A673 (cell line): ENCODE measurements at regions not wholly inside any gene's neighbourhood (a gene's known extent, or its start where the extent isn't known, plus 50 kb on each side); places are given as distances from the start of the nearest gene placed in this dataset.

Experiments
- BruUV-seq: library from RNA; stranded (reverse); fragments of 400-500 nt; replicated peaks from 2 replicates; lab custom pipeline; 2021; lab: Mats Ljungman, UMichigan
- CTCF ChIA-PET: fragments of 300-600 bp; sonication (Branson Sonifier 250); formaldehyde crosslinking; loops from one replicate; lab custom pipeline; 2022; ENCODE audit warnings: antibody characterized with exemption; lab: Charles Lee
- POLR2A ChIA-PET: fragments of 300-600 bp; sonication (Branson Sonifier 250); formaldehyde crosslinking; loops from one replicate; lab custom pipeline; 2022; ENCODE audit warnings: antibody characterized with exemption; ENCODE audit not compliant: low non-redundant PET; lab: Charles Lee
- DNase-seq: peaks from one replicate; pipeline ENCODE4 v3.0.0-alpha.2; 2015; ENCODE audit warnings: low spot score
- H3K27ac ChIP-seq: fragments of 200-600 bp; sonication (generic); 2 replicates; pipeline ENCODE4 v1.5.1; 2016; ENCODE audit warnings: mixed run types, low read depth, mild to moderate bottlenecking, mixed read lengths, antibody characterized with exemption, low read length; ENCODE audit not compliant: poor library complexity, severe bottlenecking
- H3K27me3 ChIP-seq: fragments of 200-600 bp; sonication (generic); replicated peaks from 2 replicates; pipeline ENCODE4 v1.6.1; 2017; ENCODE audit warnings: mixed run types, low read depth, mild to moderate bottlenecking, mixed read lengths, antibody characterized with exemption, low read length; ENCODE audit not compliant: insufficient read depth, poor library complexity
- H3K36me3 ChIP-seq: fragments of 200-600 bp; sonication (generic); 2 replicates; pipeline ENCODE4 v1.6.1; 2016; ENCODE audit warnings: mixed run types, mild to moderate bottlenecking, mixed read lengths, antibody characterized with exemption, low read length; ENCODE audit not compliant: insufficient read depth, poor library complexity, severe bottlenecking
- H3K4me1 ChIP-seq: fragments of 200-600 bp; sonication (generic); 2 replicates; pipeline ENCODE4 v1.6.1; 2017; ENCODE audit warnings: mixed run types, mild to moderate bottlenecking, mixed read lengths, antibody characterized with exemption, low read length; ENCODE audit not compliant: insufficient read depth, poor library complexity, severe bottlenecking
- H3K4me3 ChIP-seq: fragments of 200-600 bp; sonication (generic); 2 replicates; pipeline ENCODE4 v1.5.1; 2016; ENCODE audit warnings: low read depth, mixed run types, mild to moderate bottlenecking, mixed read lengths, low read length; ENCODE audit not compliant: poor library complexity, severe bottlenecking
- H3K9me3 ChIP-seq: fragments of 200-600 bp; sonication (generic); 2 replicates; pipeline ENCODE4 v1.6.1; 2016; ENCODE audit warnings: mixed run types, low read depth, mild to moderate bottlenecking, mixed read lengths, antibody characterized with exemption, low read length; ENCODE audit not compliant: poor library complexity, severe bottlenecking
- CTCF ChIP-seq: fragments of 300-800, 200-600 bp; sonication (generic); conservative IDR thresholded peaks from 2 replicates; pipeline ENCODE4 v1.5.1; 2017; ENCODE audit warnings: low read depth, mild to moderate bottlenecking, antibody characterized with exemption, low read length, moderate library complexity, mixed read lengths
- EZH2 ChIP-seq: fragments of 200-600 bp; sonication (generic); IDR thresholded peaks from 2 replicates; pipeline ENCODE4 v1.6.1; 2017; ENCODE audit warnings: borderline replicate concordance, low read depth, mild to moderate bottlenecking, mixed read lengths, antibody characterized with exemption, low read length; ENCODE audit not compliant: poor library complexity, severe bottlenecking
- intact Hi-C: fragments of 100-400 bp; cut with micrococcal nuclease; formaldehyde crosslinking; loops from one replicate; pipeline ENCODE4 v1.10.0; 2022; ENCODE audit not compliant: unreplicated experiment

DNA sequence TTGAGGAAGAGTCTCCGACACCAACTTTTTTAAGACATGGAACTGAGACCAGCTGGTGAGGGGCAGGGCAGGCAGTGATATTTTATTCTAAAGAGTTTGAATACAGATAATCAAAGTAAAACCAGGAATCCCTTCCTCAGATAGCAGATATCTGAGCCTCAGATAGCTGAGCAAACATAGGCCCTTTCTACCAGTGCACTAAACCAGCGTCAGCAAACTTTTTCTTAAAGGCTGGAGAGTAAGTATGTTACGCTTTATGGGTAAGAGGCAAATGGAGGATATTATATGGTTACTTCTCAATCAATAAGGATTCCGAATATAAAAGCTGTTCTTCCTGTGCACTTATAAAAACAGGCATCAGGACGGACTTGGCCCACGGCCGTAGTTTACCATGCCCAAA is 73.9 kb downstream of the WNT5A start:
- H3K36me3 ChIP-seq: no peaks in the 10 kb centered on the region
- DNase-seq: no peak
- H3K27ac ChIP-seq: no peak overlapping the region
- no peaks in the 10 kb centered on the region for H3K9me3 ChIP-seq
- no peaks in the 10 kb centered on the region for H3K4me1 ChIP-seq
- TF ChIP-seq EZH2 (no peak), CTCF (no peak)
- no TSS peak for BruUV-seq
- POLR2A ChIA-PET: no interaction called here
- CTCF ChIA-PET: no interaction called here
- no peaks in the 10 kb centered on the region for H3K27me3 ChIP-seq
- intact Hi-C loops: no loop called here
- no peak overlapping the region for H3K4me3 ChIP-seq

DNA sequence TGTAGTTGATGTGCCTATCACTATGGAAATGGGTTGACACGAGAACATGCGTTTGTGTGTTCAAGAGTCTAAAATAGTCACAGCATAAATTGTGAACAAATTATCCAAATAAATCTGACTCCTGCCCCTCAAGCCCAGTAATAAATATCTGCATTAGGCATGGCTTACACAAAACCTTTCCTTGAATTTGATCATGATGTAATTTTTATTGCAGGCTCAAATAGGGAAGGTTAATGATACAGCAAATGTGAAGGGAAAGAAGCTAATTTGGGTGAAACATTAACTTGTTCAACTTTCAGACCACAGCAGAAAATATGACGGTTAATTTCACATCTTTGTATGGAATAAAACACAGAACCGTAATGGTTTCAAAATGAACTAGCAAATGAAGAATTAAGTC is 74.6 kb downstream of the WNT5A start:
- no peak overlapping the region for H3K4me3 ChIP-seq
- H3K27me3 ChIP-seq: no peaks in the 10 kb centered on the region
- H3K9me3 ChIP-seq: no peaks in the 10 kb centered on the region
- TF ChIP-seq CTCF (no peak), EZH2 (no peak)
- no peak overlapping the region for H3K27ac ChIP-seq
- no peaks in the 10 kb centered on the region for H3K36me3 ChIP-seq
- BruUV-seq: no TSS peak
- CTCF ChIA-PET: no interaction called here
- intact Hi-C loops: no loop called here
- POLR2A ChIA-PET: no interaction called here
- no peak for DNase-seq
- no peaks in the 10 kb centered on the region for H3K4me1 ChIP-seq

DNA sequence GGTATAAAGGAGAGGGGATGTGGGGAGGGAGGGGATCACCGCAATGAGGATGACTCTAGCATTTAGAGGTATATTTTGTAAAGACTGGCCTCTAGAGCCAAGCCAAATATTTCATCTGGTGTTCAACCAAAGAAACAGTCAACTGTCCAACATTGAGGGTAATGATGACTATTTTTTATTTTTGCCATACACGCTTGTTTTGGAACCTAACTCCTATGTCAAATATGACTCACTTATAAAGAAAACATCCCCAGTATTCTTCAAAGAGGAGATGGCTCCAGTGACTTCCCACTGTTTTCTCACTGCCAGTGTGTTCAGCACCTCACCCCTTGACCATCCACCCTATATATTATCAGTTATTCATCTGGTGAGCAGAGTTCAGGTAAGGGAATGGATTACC is 77.3 kb downstream of the WNT5A start:
- H3K4me3 ChIP-seq: no peak overlapping the region
- no peaks in the 10 kb centered on the region for H3K9me3 ChIP-seq
- H3K27ac ChIP-seq: no peak overlapping the region
- TF ChIP-seq EZH2: no peak
- no peak for TF ChIP-seq CTCF
- no peaks in the 10 kb centered on the region for H3K36me3 ChIP-seq
- no peak for DNase-seq
- H3K4me1 ChIP-seq: no peaks in the 10 kb centered on the region
- no peaks in the 10 kb centered on the region for H3K27me3 ChIP-seq
- ChIA-PET CTCF (no interaction called here), POLR2A (no interaction called here)
- BruUV-seq: no TSS peak
- intact Hi-C loops: no loop called here
